SK-N-SH (cell line): ENCODE measurements at regions not wholly inside any gene's neighbourhood (a gene's known extent, or its start where the extent isn't known, plus 50 kb on each side); places are given as distances from the start of the nearest gene placed in this dataset.

Source experiments
- CTCF ChIP-seq: fragments of 200-600 bp; sonication (generic); IDR thresholded peaks from 2 replicates; pipeline ENCODE4 v1.6.1; 2017; ENCODE audit warnings: antibody characterized with exemption, mild to moderate bottlenecking, moderate library complexity
- EZH2phosphoT487 ChIP-seq: fragments of 200-600 bp; sonication (generic); IDR thresholded peaks from 2 replicates; pipeline ENCODE4 v1.6.1; 2017; ENCODE audit warnings: low read depth, mixed run types, mild to moderate bottlenecking, antibody characterized with exemption, moderate library complexity, borderline replicate concordance
- FOSL2 ChIP-seq: IDR thresholded peaks from 2 replicates; pipeline ENCODE4 v1.4.0; 2012; ENCODE audit warnings: low read depth, mild to moderate bottlenecking, moderate library complexity, borderline replicate concordance
- FOXM1 ChIP-seq: IDR thresholded peaks from 2 replicates; pipeline ENCODE4 v1.4.0; 2012; ENCODE audit warnings: low read depth, mild to moderate bottlenecking
- GABPA ChIP-seq: IDR thresholded peaks from 2 replicates; pipeline ENCODE4 v1.4.0; 2012; ENCODE audit warnings: low read depth, mild to moderate bottlenecking
- GATA2 ChIP-seq: sonication (generic); formaldehyde crosslinking; IDR thresholded peaks from 2 replicates; pipeline ENCODE4 v1.5.0; 2020; ENCODE audit warnings: mild to moderate bottlenecking, missing genetic modification reagents
- PBX3 ChIP-seq: IDR thresholded peaks from 2 replicates; pipeline ENCODE4; 2012
- POLR2AphosphoS5 ChIP-seq: IDR thresholded peaks from 2 replicates; pipeline ENCODE4 v1.6.1; 2012; ENCODE audit warnings: low read depth, low read length
- REST ChIP-seq: IDR thresholded peaks from 2 replicates; pipeline ENCODE4 v1.6.1; 2012; ENCODE audit warnings: mild to moderate bottlenecking, low read depth, low read length, moderate library complexity
- RFX5 ChIP-seq: IDR thresholded peaks from 2 replicates; pipeline ENCODE4 v1.6.1; 2012; ENCODE audit warnings: mild to moderate bottlenecking, improper control_type of control experiment, low read length
- TAF1 ChIP-seq: IDR thresholded peaks from 2 replicates; pipeline ENCODE4 v1.6.1; 2012; ENCODE audit warnings: low read depth, mild to moderate bottlenecking, low read length, moderate library complexity, borderline replicate concordance
- TEAD4 ChIP-seq: IDR thresholded peaks from 2 replicates; pipeline ENCODE4 v1.4.0; 2012; ENCODE audit warnings: mild to moderate bottlenecking, borderline replicate concordance; ENCODE audit not compliant: insufficient read depth
- YY1 ChIP-seq: IDR thresholded peaks from 2 replicates; pipeline ENCODE4 v1.4.0; 2012; ENCODE audit warnings: low read depth, mild to moderate bottlenecking

- TF ChIP-seq POLR2AphosphoS5: no peak
- no peak for TF ChIP-seq CTCF
- TF ChIP-seq TEAD4: no peak
- TF ChIP-seq EZH2phosphoT487: no peak
- TF ChIP-seq REST: no peak
- no peak for TF ChIP-seq GABPA
- no peak for TF ChIP-seq GATA2 (CRISPR knock-in tag)
- no peak for TF ChIP-seq RFX5
- TF ChIP-seq PBX3: no peak
- TF ChIP-seq TAF1: no peak
- no peak for TF ChIP-seq FOXM1
- TF ChIP-seq FOSL2: no peak
- no peak for TF ChIP-seq YY1
These were observed 389.8 kb downstream of the ETNK1 start for GRCh38 chr12:23014749-23015148.
